K562 (cell line): ENCODE measurements at regions not wholly inside any gene's neighbourhood (a gene's known extent, or its start where the extent isn't known, plus 50 kb on each side); places are given as distances from the start of the nearest gene placed in this dataset.
A peak's percentile ranks its signal among the peaks of the same experiment; 100 is the strongest.

Experiments used
- ATF7 ChIP-seq: fragments of 450-650 bp; IDR thresholded peaks from 2 replicates; pipeline ENCODE4 v1.7.1; 2014; ENCODE audit warnings: mild to moderate bottlenecking, moderate library complexity
- ETV5 ChIP-seq: sonication (generic); formaldehyde crosslinking; IDR thresholded peaks from 2 replicates; pipeline ENCODE4 v1.4.0; 2020; ENCODE audit warnings: low read depth, mild to moderate bottlenecking, missing genetic modification reagents
- ILK ChIP-seq: fragments of 450-650 bp; IDR thresholded peaks from 2 replicates; pipeline ENCODE4 v1.6.1; 2016; ENCODE audit warnings: missing genetic modification characterization, low read depth, mild to moderate bottlenecking, missing compliant biosample characterization, moderate library complexity, borderline replicate concordance
- MECOM ChIP-seq: fragments of 250-450 bp; sonication (Bioruptor Pico); IDR thresholded peaks from 2 replicates; pipeline ENCODE4 v1.8.0; 2022; ENCODE audit warnings: inconsistent platforms
- MTA1 ChIP-seq: fragments of 450-650 bp; IDR thresholded peaks from 2 replicates; pipeline ENCODE4 v1.6.1; 2017; ENCODE audit warnings: borderline replicate concordance
- MTF1 ChIP-seq: fragments of 250-450 bp; sonication (Bioruptor Pico); IDR thresholded peaks from 2 replicates; pipeline ENCODE4 v1.9.0; 2021; ENCODE audit warnings: moderate library complexity, mild to moderate bottlenecking, inconsistent platforms, borderline replicate concordance
- NR4A1 ChIP-seq, 2 experiments: fragments of 250-450 bp in 1 of 2; fragments of 450-650 bp in 1 of 2; sonication (Bioruptor Pico) in 1 of 2; IDR thresholded peaks; 2 replicates each; pipeline versions ENCODE4 v1.4.0 to v1.6.1; 2016 to 2020; ENCODE audit warnings: mild to moderate bottlenecking in 2 of 2, missing compliant biosample characterization in 1 of 2, missing genetic modification characterization in 1 of 2, moderate library complexity in 1 of 2
- RAD21 ChIP-seq, 2 experiments: fragments of 250-450 bp in 1 of 2; fragments of 450-650 bp in 1 of 2; sonication (Bioruptor Pico) in 1 of 2; formaldehyde crosslinking in 1 of 2; IDR thresholded peaks in 1 of 2; conservative IDR thresholded peaks in 1 of 2; 2 replicates each; pipeline versions ENCODE4 v1.4.0 to v1.8.0; 2020 to 2022; ENCODE audit warnings: mild to moderate bottlenecking in 2 of 2, moderate library complexity in 1 of 2
- ZNF121 ChIP-seq: sonication (generic); formaldehyde crosslinking; conservative IDR thresholded peaks from 2 replicates; pipeline ENCODE4 v1.8.0; 2022; ENCODE audit warnings: missing genetic modification reagents
- ZNF696 ChIP-seq: fragments of 250-450 bp; sonication (Bioruptor Pico); conservative IDR thresholded peaks from 2 replicates; pipeline ENCODE4 v1.4.0; 2020; ENCODE audit warnings: mild to moderate bottlenecking, moderate library complexity
- TF ChIP-seq, protein P1 (sequence below): sonication (generic); formaldehyde crosslinking; IDR thresholded peaks from 2 replicates; pipeline ENCODE4 v1.8.1; 2022; ENCODE audit warnings: missing genetic modification reagents
- TF ChIP-seq, protein P2 (sequence below): fragments of 250-450 bp; sonication (Bioruptor Pico); IDR thresholded peaks from 2 replicates; pipeline ENCODE4 v1.5.0; 2021; ENCODE audit warnings: mild to moderate bottlenecking, moderate library complexity
- TF ChIP-seq, protein P3 (sequence below): sonication (generic); IDR thresholded peaks from 2 replicates; pipeline ENCODE4 v1.6.1; 2016
- TF ChIP-seq, protein P4 (sequence below), 2 experiments: fragments of 450-650 bp; IDR thresholded peaks; 2 replicates each; pipeline ENCODE4 v1.6.1; 2016; ENCODE audit warnings: mild to moderate bottlenecking in 2 of 2, borderline replicate concordance in 1 of 2, low read depth in 1 of 2, moderate library complexity in 1 of 2

DNA sequence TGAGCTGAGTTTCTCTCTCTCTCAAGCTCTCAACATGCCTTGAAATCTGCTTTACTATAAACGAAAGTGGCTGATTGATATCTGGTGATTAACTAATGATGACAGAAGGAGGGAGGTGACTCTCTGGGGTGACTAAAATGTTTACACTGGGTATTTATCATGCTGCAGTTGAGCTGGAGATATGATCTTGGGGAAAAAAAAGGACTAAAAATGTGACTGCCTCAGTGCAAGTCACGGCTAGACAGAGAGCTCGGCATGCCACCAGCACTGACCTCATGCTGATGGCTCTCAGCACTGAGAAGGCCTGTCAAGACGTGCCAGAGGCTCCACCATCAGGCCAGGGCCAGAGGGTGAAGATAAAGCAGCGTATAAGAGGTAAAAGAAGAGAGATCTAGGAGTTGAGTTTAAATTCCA, 103.1 kb upstream of the SPACA1 start (continued):
- TF ChIP-seq, protein P1, sequence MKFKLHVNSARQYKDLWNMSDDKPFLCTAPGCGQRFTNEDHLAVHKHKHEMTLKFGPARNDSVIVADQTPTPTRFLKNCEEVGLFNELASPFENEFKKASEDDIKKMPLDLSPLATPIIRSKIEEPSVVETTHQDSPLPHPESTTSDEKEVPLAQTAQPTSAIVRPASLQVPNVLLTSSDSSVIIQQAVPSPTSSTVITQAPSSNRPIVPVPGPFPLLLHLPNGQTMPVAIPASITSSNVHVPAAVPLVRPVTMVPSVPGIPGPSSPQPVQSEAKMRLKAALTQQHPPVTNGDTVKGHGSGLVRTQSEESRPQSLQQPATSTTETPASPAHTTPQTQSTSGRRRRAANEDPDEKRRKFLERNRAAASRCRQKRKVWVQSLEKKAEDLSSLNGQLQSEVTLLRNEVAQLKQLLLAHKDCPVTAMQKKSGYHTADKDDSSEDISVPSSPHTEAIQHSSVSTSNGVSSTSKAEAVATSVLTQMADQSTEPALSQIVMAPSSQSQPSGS (CRISPR knock-in tag) = no peak
- TF ChIP-seq RAD21 (CRISPR knock-in tag; conservative IDR thresholded peaks at IDR 0.05 in 1 of 2, IDR thresholded peaks at IDR 0.05 in 1 of 2) = peak; percentile 40 to 42
- TF ChIP-seq MTF1 (CRISPR knock-in tag) = no peak
- no peak for TF ChIP-seq ILK
- no peak for TF ChIP-seq MECOM
- TF ChIP-seq, protein P2, sequence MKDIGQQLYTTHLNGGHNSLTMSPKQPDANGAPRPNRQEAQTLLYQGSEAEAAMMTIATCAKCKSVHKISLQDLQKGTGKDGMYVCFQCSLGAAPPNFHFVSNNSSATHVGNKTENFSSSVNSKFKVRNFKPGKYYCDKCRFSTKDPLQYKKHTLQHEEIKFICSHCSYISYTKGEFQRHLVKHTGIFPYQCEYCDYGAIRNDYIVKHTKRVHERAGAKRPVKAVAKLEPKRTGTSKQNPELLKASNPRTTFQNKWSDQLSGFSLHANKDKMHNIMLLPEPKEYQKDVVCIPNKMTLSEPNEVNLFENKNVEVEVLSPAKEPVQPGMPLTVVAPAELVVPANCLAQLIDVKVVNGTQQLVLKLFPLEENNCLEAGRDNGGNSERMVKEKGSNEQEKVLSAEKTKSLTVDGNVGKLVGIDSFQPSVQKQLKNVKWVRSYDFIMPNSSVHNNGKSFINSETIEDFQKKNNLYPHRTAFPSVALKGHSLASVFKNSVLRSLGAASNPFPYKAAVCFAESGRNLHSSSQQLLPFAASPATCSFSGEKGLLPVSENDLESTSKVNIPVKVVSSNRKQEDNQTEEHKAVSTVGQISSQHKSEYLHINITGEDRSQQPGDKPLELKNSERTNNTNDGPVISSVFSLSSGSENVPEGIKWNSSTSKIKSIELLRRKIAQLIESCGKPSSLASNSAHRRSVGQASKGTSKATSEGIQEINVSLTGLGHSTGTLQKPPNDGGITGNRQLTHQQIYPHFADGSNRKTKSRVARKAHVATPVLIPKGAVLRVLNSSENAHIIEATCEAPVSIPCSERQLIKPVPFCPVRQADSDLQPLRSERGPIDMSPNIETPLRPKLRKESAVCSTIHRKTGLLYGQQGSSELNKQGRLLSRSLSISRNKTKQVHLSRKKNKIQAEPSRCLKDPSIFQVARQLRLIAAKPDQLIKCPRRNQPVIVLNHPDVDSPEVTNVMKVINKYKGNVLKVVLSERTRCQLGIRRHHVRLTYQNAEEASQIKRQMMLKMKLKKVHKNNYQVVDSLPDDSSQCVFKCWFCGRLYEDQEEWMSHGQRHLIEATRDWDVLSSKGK (CRISPR knock-in tag) = no peak
- TF ChIP-seq ZNF121 (CRISPR knock-in tag) = no peak
- no peak for TF ChIP-seq ZNF696
- TF ChIP-seq, protein P3, sequence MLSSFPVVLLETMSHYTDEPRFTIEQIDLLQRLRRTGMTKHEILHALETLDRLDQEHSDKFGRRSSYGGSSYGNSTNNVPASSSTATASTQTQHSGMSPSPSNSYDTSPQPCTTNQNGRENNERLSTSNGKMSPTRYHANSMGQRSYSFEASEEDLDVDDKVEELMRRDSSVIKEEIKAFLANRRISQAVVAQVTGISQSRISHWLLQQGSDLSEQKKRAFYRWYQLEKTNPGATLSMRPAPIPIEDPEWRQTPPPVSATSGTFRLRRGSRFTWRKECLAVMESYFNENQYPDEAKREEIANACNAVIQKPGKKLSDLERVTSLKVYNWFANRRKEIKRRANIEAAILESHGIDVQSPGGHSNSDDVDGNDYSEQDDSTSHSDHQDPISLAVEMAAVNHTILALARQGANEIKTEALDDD = 0 out of 2 replicates have a peak, but pooled peaks have one; percentile 24
- TF ChIP-seq ETV5 = no peak
- no peak for TF ChIP-seq MTA1
- peak; percentile 56; the same call in 1 of the 2 replicates for TF ChIP-seq ATF7
- TF ChIP-seq, protein P4, sequence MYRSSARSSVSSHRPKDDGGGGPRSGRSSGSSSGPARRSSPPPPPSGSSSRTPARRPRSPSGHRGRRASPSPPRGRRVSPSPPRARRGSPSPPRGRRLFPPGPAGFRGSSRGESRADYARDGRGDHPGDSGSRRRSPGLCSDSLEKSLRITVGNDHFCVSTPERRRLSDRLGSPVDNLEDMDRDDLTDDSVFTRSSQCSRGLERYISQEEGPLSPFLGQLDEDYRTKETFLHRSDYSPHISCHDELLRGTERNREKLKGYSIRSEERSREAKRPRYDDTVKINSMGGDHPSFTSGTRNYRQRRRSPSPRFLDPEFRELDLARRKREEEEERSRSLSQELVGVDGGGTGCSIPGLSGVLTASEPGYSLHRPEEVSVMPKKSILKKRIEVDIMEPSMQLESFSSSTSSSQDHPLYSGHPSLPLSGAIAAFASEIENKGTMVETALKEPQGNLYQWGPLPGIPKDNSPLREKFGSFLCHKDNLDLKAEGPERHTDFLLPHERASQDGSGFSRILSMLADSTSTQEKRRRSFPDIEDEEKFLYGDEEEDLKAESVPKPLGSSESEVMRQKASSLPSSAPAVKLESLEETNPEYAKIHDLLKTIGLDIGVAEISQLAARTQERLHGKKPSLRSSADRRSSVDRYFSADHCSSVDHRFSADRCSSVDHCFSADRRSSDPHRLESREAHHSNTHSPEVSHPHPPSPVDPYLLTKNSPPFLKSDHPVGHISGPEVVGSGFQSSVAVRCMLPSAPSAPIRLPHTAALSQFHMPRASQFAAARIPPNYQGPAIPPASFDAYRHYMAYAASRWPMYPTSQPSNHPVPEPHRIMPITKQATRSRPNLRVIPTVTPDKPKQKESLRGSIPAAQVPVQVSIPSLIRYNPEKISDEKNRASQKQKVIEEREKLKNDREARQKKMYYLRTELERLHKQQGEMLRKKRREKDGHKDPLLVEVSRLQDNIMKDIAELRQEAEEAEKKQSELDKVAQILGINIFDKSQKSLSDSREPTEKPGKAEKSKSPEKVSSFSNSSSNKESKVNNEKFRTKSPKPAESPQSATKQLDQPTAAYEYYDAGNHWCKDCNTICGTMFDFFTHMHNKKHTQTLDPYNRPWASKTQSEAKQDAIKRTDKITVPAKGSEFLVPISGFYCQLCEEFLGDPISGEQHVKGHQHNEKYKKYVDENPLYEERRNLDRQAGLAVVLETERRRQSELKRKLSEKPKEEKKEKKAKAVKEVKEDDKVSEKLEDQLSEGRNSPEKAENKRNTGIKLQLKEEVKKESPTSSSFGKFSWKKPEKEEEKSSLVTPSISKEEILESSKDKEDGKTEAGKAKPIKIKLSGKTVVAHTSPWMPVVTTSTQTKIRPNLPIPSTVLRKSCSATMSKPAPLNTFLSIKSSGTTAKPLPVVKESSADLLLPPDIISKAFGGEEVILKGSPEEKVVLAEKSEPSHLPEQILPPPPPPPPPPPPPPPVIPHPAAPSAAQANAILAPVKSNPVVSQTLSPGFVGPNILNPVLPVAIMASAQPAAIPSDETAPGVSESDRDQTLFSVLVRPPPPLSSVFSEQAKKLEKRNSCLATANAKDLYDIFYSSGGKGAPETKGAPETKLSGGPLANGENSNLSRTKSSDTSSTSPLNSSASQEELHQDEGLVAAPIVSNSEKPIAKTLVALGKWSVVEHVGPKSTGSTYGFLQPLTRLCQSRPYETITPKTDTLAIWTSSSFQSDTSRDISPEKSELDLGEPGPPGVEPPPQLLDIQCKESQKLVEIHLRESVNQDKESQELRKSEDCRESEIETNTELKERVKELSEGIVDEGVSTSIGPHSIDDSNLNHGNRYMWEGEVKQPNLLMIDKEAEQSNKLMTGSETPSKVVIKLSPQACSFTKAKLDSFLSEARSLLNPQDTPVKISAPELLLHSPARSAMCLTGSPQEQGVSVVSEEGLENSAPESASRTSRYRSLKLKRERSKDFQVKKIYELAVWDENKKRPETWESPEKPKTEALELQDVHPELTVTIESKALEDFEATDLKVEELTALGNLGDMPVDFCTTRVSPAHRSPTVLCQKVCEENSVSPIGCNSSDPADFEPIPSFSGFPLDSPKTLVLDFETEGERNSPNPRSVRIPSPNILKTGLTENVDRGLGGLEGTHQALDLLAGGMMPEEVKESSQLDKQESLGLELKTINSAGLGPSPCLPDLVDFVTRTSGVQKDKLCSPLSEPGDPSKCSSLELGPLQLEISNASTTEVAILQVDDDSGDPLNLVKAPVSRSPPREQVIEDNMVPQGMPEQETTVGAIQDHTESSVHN (IDR thresholded peaks at IDR 0.05; ENCODE audit: borderline replicate concordance in 1 of 2, low read depth in 1 of 2) = no peak
- TF ChIP-seq NR4A1 (CRISPR knock-in tag; IDR thresholded peaks at IDR 0.05) = no peak
- no peak for TF ChIP-seq NR4A1 (tag; IDR thresholded peaks at IDR 0.05)
